Activated naive CD8-positive, alpha-beta T cell treated with anti-CD3 and anti-CD28 coated beads, Interleukin-2, amount 50 U/mL, for 24 hours (primary cell): ENCODE measurements at regions not wholly inside any gene's neighbourhood (a gene's known extent, or its start where the extent isn't known, plus 50 kb on each side); places are given as distances from the start of the nearest gene placed in this dataset.
A peak's percentile ranks its signal among the peaks of the same experiment; 100 is the strongest.
"Not testable (repeated sequence)": the region's sequence is repeated elsewhere in the genome, so short reads cannot be mapped to it uniquely, and the experiment has no call there.

Experiments
- ATAC-seq: fragments of 150-1000 bp; cut with Tn5 transposase; one replicate; pipeline ENCODE4 v1.10.0; 2021
- DNase-seq: peaks from one replicate; pipeline ENCODE4 v3.0.0; 2021
- H3K27ac Mint-ChIP-seq: one replicate; pipeline ENCODE4 v1.8.0; 2021; ENCODE audit warnings: mild to moderate bottlenecking, mixed read lengths
- H3K27me3 Mint-ChIP-seq: one replicate; pipeline ENCODE4 v1.8.0; 2021; ENCODE audit warnings: mixed read lengths
- H3K36me3 Mint-ChIP-seq: one replicate; pipeline ENCODE4 v1.8.0; 2021; ENCODE audit warnings: low read depth, mixed read lengths
- H3K4me1 Mint-ChIP-seq: one replicate; pipeline ENCODE4 v1.8.0; 2021; ENCODE audit warnings: mixed read lengths
- H3K4me3 Mint-ChIP-seq: one replicate; pipeline ENCODE4 v1.8.0; 2021; ENCODE audit warnings: mild to moderate bottlenecking, moderate library complexity, mixed read lengths
- H3K9me3 Mint-ChIP-seq: one replicate; pipeline ENCODE4 v1.8.0; 2021; ENCODE audit warnings: mixed read lengths

DNA sequence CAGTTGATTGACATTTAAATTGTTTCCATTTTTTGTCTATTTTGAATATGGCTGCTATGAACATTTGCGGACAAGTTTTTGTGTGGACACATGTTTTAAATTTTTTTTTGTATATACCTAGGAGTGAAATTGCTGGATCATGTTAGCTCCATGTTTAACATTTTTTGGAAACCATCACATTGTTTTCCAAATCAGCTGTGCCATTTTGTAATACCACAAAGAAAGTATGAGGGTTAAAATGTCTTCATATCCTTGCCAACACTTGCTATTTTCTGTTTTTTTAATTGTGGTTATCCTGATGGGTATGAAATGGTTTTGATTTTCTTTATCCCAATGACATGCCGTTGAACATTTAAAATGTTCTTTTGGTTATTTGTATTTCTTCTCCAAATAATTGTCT, 52.1 kb downstream of the CARTPT start:
- DNase-seq (no peak), ATAC-seq (no peak)
- Mint-ChIP-seq H3K36me3 (no peaks in the 10 kb centered on the region), H3K9me3 (no peaks in the 10 kb centered on the region), H3K27ac (no peak overlapping the region), H3K4me1 (no peaks in the 10 kb centered on the region), H3K4me3 (no peak overlapping the region), H3K27me3 (peaks cover 16% of the 10 kb centered on the region)

DNA sequence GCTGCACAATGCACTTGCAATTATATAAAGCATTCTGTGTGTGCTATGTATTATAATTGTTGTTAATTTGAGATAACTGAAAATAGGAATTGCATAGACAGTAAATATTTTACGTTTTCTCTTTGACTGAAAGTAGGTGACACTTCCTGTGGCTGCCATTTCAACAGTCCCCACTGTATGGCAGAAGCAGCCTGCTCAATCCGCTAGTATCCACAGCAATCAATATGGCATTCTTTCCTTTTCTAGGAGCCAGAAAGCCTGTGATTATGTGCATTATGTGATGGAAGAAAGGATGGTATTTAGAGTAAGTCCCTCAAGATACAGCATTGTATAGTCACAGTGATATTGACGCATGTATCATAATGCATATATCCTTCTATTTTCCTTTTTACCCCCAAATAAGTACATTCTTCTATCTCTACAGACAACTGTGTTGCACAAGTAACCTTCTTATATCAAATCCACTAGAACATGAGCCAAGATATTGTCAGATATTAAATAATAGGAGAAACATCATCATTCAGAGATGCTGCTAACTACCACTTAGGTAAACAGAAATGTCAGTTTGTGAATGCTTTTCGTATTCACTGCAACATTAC, 59.7 kb downstream of the CARTPT start:
- Mint-ChIP-seq H3K27ac (no peak overlapping the region), H3K36me3 (no peaks in the 10 kb centered on the region), H3K4me3 (no peak overlapping the region), H3K4me1 (peaks cover 22% of the 10 kb centered on the region), H3K9me3 (no peaks in the 10 kb centered on the region), H3K27me3 (peaks cover 10% of the 10 kb centered on the region)
- no peak for DNase-seq
- no peak for ATAC-seq

GRCh38 chr5:71780597-71780996, 61.5 kb downstream of the CARTPT start:
- peaks cover 4% of the 10 kb centered on the region for H3K27me3 Mint-ChIP-seq
- no peak for DNase-seq
- no peak overlapping the region for H3K27ac Mint-ChIP-seq
- no peak for ATAC-seq
- H3K4me3 Mint-ChIP-seq: no peak overlapping the region
- H3K9me3 Mint-ChIP-seq: no peaks in the 10 kb centered on the region
- peaks cover 25% of the 10 kb centered on the region for H3K4me1 Mint-ChIP-seq
- H3K36me3 Mint-ChIP-seq: no peaks in the 10 kb centered on the region

DNA sequence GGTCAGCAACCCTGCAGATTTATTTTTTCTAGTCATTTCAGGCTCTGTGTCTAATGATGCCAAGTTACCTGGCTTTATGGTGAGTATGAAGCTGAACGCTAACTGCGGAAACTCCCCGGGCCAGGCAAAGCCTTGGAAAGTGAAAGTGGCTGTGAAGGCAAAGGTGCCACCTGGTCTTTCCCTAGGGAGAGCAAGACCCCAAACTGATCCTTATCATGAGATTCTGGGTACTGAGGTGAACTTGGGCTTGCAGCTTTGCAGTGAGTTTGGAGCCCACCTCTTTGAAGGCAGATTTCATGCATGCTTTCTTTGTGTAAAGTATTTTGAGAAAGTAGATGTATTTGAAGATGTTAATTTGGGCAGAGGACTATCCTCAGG, 63.3 kb downstream of the CARTPT start:
- no peaks in the 10 kb centered on the region for H3K36me3 Mint-ChIP-seq
- DNase-seq: no peak
- ATAC-seq: peak; percentile 6
- H3K27me3 Mint-ChIP-seq: peaks cover 6% of the 10 kb centered on the region
- H3K4me1 Mint-ChIP-seq: peaks cover 25% of the 10 kb centered on the region
- no peaks in the 10 kb centered on the region for H3K9me3 Mint-ChIP-seq
- H3K4me3 Mint-ChIP-seq: peak overlapping the region; percentile 22
- no peak overlapping the region for H3K27ac Mint-ChIP-seq

GRCh38 chr5:71782771-71783770, 64.0 kb downstream of the CARTPT start:
- Mint-ChIP-seq H3K27me3 (peaks cover 10% of the 10 kb centered on the region), H3K9me3 (no peaks in the 10 kb centered on the region), H3K36me3 (no peaks in the 10 kb centered on the region), H3K4me3 (peak overlapping the region; percentile 22), H3K27ac (peak overlapping the region; percentile 1), H3K4me1 (peaks cover 25% of the 10 kb centered on the region)
- ATAC-seq (peak; percentile 99), DNase-seq (peak; percentile 71)

DNA sequence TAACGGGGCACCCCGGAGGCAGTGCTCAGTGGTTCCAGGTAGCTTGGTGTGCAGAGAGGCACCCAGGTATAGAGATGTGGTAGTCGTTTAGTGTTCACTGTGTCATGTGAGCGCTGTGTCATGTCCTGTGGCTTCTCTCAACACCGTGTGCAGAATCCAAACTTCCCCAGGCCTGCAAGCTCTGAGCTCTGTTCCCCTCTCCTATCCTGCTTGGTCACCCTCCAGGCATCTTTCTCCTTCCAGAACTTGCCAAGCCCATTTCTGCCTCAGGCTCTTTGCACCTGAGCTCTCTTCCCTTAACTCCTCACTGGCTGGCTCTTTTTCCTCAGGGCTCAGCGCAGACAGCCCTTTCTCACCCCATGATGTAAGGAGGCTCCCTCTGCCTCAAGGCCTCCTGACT, 64.8 kb downstream of the CARTPT start:
- Mint-ChIP-seq H3K27ac (no peak overlapping the region), H3K27me3 (peaks cover 12% of the 10 kb centered on the region), H3K9me3 (no peaks in the 10 kb centered on the region), H3K4me3 (no peak overlapping the region), H3K4me1 (peaks cover 25% of the 10 kb centered on the region), H3K36me3 (peaks cover 1% of the 10 kb centered on the region)
- no peak for DNase-seq
- no peak for ATAC-seq

GRCh38 chr5:71786337-71787055, 67.4 kb downstream of the CARTPT start:
- Mint-ChIP-seq H3K9me3 (peaks cover 5% of the 10 kb centered on the region), H3K4me1 (peaks cover 24% of the 10 kb centered on the region), H3K4me3 (no peak overlapping the region), H3K27ac (no peak overlapping the region), H3K27me3 (peaks cover 20% of the 10 kb centered on the region), H3K36me3 (peaks cover 2% of the 10 kb centered on the region)
- ATAC-seq (no peak), DNase-seq (no peak)

GRCh38 chr5:71788794-71789193, 69.7 kb downstream of the CARTPT start:
- no peak for ATAC-seq
- Mint-ChIP-seq H3K27ac (no peak overlapping the region), H3K27me3 (peaks cover 20% of the 10 kb centered on the region), H3K4me1 (peaks cover 3% of the 10 kb centered on the region), H3K9me3 (peaks cover 11% of the 10 kb centered on the region), H3K36me3 (peaks cover 2% of the 10 kb centered on the region), H3K4me3 (no peak overlapping the region)
- no peak for DNase-seq

DNA sequence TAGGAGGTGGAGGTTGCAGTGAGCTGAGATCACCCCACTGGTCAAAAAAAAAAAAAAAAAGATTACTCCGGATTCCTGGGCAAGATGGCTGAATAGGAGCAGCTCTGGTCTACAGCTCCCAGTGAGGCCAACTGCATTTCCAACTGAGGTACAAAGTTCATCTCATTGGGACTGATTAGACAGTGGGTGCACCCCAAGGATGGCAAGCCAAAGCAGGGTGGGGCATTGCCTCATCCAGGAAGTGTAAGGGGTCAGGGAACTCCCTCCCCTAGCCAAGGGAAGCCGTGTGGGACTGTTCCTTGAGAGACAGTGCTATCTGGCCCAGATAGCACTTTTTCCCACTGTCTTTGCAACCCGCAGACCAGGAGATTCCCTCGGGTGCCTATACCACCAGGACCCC, 70.7 kb downstream of the CARTPT start:
- peaks cover 2% of the 10 kb centered on the region for H3K36me3 Mint-ChIP-seq
- H3K4me1 Mint-ChIP-seq: no peaks in the 10 kb centered on the region
- peaks cover 18% of the 10 kb centered on the region for H3K27me3 Mint-ChIP-seq
- ATAC-seq (no peak), DNase-seq (no peak)
- no peak overlapping the region for H3K4me3 Mint-ChIP-seq
- no peak overlapping the region for H3K27ac Mint-ChIP-seq
- peaks cover 11% of the 10 kb centered on the region for H3K9me3 Mint-ChIP-seq

DNA sequence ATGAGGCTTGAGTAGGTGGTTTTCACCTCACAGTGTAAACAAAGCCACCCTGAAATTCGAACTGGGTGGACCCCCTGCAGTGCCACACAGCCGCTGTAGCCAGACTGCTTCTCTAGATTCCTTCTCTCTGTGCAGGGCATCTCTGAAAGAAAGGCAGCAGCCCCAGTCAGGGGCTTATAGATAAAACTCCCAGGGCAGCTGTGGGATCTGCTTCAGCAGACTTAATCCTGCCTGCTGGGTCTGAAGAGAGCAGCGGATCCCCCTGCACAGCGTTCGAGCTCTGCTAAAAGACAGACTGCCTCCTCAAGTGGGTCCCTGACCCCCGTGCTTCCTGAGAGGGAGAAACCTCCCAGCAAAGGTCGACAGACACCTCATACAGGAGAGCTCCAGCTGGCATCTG, 71.4 kb downstream of the CARTPT start:
- Mint-ChIP-seq H3K27ac (no peak overlapping the region), H3K4me3 (no peak overlapping the region), H3K36me3 (peaks cover 2% of the 10 kb centered on the region)

GRCh38 chr5:71792041-71792440, 73.0 kb downstream of the CARTPT start:
- DNase-seq, ATAC-seq, H3K36me3 Mint-ChIP-seq, H3K27ac Mint-ChIP-seq, H3K4me1 Mint-ChIP-seq, H3K4me3 Mint-ChIP-seq: not testable (repeated sequence)
- Mint-ChIP-seq H3K9me3 (peaks cover 11% of the 10 kb centered on the region), H3K27me3 (peaks cover 17% of the 10 kb centered on the region)

More for the DNA sequence above, 71.4 kb downstream of the CARTPT start:
- ATAC-seq (no peak), DNase-seq (no peak)
- Mint-ChIP-seq H3K27me3 (peaks cover 18% of the 10 kb centered on the region), H3K9me3 (peaks cover 11% of the 10 kb centered on the region), H3K4me1 (no peaks in the 10 kb centered on the region)

GRCh38 chr5:71794061-71794695, 75.1 kb downstream of the CARTPT start:
- no peaks in the 10 kb centered on the region for H3K4me1 Mint-ChIP-seq
- H3K36me3 Mint-ChIP-seq: no peaks in the 10 kb centered on the region
- peaks cover 11% of the 10 kb centered on the region for H3K27me3 Mint-ChIP-seq
- no peak overlapping the region for H3K4me3 Mint-ChIP-seq
- DNase-seq (no peak), ATAC-seq (no peak)
- H3K9me3 Mint-ChIP-seq: peaks cover 11% of the 10 kb centered on the region
- no peak overlapping the region for H3K27ac Mint-ChIP-seq

- Mint-ChIP-seq H3K9me3 (no peaks in the 10 kb centered on the region), H3K27me3 (peaks cover 22% of the 10 kb centered on the region), H3K4me3 (no peak overlapping the region), H3K4me1 (no peaks in the 10 kb centered on the region), H3K36me3 (no peaks in the 10 kb centered on the region), H3K27ac (no peak overlapping the region)
- ATAC-seq (no peak), DNase-seq (no peak)
These were observed 83.6 kb downstream of the CARTPT start for GRCh38 chr5:71802673-71803072.

DNA sequence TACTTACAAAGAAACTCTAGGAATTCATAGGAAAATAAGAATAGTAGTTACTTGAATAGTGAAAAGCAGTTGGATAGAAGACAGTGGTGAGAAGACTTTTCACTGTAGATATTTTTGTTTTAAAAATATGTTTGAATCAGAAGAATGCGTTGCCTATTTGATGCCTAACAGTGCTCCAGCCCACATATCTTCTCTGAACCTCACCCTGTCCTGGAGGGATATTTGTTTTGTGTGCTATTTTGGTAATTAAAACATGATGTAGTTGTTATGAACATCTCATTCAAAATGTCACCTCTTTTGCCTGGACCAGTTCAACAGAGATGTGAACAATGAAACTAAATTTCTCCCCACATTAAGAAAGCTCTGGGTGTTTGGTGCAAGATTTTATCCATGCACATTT, 87.6 kb downstream of the CARTPT start:
- no peak for ATAC-seq
- peaks cover 21% of the 10 kb centered on the region for H3K27me3 Mint-ChIP-seq
- no peak overlapping the region for H3K4me3 Mint-ChIP-seq
- H3K9me3 Mint-ChIP-seq: no peaks in the 10 kb centered on the region
- H3K4me1 Mint-ChIP-seq: no peaks in the 10 kb centered on the region
- no peak overlapping the region for H3K27ac Mint-ChIP-seq
- no peaks in the 10 kb centered on the region for H3K36me3 Mint-ChIP-seq
- DNase-seq: no peak
